CD4-positive, alpha-beta T cell treated with Interleukin-2 at 100 ng/mL for 4 hours (primary cell): ENCODE measurements at regions not wholly inside any gene's neighbourhood (a gene's known extent, or its start where the extent isn't known, plus 50 kb on each side); places are given as distances from the start of the nearest gene placed in this dataset.

ENCODE experiments used
- DNase-seq: peaks from one replicate; pipeline ENCODE4 v3.0.0-alpha.2; 2020; ENCODE audit warnings: low spot score

DNA sequence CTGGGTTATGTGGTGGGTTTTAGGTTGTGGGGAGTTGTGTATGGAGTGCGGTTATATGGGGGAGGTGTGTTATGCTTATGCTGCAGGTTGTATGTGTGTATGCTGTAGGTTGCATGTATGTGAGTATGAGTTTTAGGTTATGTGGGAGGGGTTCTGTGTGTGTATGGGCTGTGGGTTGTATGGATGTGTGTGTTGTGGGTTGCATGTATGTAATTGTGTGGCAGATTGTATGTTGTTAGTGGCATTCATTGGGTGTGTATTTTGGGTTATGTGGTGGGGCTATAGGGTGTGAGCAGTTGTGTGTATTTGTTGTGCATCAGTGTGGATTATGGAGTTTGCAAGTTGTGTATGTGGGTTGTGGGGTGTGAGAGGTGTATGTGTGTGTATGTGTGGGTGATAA lies 277.4 kb downstream of the NPIPA8 start:
- DNase-seq: no peak

- no peak for DNase-seq
These were observed 281.1 kb downstream of the NPIPA8 start for GRCh38 chr16:18055411-18055916.

DNA sequence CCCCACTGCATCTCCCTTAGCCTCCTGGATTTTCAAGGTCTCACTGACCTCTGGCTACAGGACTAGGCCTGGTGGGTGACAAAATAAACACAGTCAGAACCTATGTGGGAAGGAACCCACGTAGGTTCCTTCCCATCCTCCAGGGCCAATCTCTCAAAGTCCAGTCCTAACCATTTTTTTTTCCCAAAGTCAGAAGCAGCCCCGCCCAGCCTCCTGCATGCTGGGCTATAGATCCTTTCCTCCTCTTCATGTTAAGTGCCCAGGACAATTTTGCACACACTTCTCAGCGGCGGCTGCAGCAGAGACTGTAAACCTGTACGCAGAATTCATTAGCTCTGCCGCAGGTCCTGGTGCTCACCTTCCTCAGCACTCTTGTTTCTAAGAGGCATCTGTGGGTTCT lies 285.8 kb downstream of the NPIPA8 start:
- no peak for DNase-seq

- no peak for DNase-seq
These were observed 286.3 kb downstream of the NPIPA8 start for GRCh38 chr16:18050234-18050633.

DNA sequence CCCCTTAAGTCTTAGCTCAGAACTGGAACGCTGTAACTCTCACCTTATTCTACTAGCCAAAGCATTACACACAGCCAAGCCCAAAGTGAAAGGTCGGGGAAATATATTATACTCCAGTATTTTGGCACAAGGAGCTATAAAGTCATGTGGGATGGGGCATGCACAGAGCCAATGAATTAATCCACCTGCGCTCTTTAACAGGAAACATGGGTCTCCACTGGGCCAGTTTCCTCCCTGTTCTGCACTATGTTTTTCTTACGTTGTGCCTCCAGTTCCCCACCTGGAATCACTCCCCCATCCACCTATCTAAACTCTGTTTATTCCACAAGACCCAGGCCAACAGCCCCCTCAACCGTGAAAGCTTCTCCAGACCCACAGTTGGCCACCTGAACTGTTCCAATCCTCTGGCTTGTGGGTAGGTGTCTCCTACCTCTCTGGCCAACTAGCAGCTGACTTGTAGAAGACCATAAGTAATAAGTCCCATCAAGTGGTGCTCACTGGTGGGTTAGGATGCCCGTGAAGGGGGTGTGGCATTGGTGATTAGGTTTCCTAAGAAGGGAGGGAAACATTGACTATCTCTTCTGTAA lies 286.9 kb downstream of the NPIPA8 start:
- DNase-seq: no peak

GRCh38 chr16:18048853-18049546 lies 287.5 kb downstream of the NPIPA8 start:
- DNase-seq: no peak

DNA sequence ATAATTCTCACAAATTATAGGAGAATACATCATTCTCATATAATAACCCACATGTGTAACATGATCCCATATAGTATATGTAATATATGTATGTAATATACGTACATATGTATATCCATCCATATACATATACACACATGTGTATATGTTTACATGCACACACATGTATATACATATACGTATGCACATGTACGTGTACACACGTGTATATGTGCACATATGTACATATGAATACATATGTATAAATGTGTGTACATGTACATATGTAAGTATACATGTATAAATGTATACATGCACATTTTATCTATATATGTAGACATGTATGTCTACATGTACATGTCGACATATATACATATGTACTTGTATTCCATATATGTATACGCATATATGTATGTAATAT lies 288.8 kb downstream of the NPIPA8 start:
- DNase-seq: no peak

DNA sequence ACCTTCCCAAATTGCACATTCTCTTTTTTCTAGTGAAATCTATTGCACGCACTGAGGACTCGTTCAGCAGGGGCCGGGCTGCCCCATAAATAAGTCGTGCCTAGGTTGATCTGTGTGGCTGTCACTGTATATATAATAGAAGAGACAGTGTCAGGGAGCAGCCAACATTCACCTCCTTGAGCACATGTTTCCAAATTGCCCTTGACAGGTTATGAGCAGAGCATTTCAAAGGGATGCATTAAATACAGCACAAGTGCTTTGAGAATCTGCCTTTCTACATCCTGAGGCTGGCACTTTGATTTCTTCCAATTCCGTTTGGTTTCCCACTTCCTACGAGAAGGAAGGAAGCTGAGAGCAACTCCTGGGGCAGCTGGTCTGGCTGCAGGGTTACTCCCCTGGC lies 291.2 kb downstream of the NPIPA8 start:
- no peak for DNase-seq

DNA sequence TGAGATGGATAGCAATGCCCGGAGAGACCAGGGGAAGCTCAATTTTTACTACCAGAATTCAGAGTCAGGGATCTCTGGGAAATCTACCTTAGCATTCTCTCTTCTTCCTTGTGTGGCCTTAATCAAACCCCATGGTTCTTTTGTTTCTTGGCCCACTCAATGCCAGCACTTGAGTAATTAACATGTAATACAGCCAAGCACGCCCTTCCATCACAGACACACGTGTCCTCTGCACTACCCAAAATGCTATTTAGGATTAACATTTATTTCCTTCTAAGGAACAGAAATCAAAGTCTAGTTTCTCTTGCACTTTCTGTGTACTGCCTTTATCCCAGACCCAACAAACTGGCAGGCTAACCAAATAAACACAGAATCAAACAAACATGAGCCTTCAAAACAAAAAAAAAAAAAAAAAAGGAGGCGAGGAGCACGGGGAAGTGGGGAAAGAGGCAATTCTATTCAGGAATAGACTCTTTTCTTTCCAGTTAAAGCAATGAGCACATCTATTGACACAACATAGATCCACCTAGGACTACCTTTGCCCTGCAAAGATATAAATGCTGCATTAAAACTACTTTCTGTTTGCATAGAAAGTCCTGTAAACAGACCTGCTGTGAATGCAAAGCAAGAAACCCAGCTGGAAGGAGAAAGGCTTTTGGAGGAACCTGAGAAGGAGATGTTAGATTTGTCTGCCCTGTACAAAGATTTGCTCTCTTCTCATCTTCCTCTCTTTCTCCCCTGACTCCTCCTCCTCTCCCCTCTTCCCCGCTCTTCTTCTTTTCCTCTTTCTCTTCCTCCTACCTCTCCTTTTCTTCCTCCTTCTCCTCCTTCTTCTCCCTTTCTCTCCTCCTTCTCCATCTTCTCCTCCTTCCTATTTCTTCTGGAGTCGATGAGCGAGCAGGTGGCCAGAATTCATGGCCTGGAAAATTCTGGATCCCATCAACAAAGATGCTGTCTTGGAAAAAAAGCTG lies 294.4 kb downstream of the NPIPA8 start:
- DNase-seq: no peak

DNA sequence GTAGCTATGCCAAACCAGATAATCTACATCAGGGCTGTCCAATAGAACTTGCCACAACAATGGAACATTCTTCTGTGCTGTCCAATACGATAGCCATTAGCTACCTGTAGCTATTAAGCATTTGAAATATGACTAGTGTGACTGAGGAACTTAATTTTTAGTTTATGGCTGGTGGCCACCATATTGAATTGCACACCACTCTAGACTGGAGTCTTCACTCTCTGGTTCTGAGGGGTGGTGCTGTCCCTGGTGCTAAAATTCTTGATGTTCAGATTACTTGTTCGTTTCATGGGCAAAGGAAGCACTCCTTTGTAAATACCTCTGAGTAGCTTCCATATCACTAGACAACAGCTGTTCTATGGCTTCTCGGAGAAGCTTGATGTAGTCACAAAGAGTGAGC lies 296.6 kb downstream of the NPIPA8 start:
- no peak for DNase-seq

GRCh38 chr16:18037051-18037450 lies 299.5 kb downstream of the NPIPA8 start:
- DNase-seq: no peak

- no peak for DNase-seq
These were observed 311.9 kb downstream of the NPIPA8 start for GRCh38 chr16:18024611-18025010.

DNA sequence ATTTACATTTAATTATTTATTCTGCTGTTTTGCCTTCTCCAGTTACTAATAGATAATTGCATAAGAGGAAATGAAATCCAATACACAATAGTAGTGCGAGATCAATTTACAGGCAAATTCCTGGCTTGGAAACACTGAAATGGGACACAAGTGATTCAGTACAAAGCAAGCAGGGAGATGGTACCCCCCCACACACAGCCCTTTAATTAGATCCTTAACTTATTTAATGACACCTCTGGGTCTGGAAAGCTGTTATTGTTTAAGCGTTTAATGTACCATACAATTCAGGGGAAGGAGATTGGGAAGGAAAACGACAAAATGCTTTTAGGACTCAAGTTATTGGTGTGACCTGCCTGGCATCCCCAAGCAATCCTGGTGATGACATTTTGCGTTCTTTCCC lies 318.2 kb downstream of the NPIPA8 start:
- DNase-seq: no peak

- no peak for DNase-seq
These were observed 322.7 kb downstream of the NPIPA8 start for GRCh38 chr16:18013863-18014262.

DNA sequence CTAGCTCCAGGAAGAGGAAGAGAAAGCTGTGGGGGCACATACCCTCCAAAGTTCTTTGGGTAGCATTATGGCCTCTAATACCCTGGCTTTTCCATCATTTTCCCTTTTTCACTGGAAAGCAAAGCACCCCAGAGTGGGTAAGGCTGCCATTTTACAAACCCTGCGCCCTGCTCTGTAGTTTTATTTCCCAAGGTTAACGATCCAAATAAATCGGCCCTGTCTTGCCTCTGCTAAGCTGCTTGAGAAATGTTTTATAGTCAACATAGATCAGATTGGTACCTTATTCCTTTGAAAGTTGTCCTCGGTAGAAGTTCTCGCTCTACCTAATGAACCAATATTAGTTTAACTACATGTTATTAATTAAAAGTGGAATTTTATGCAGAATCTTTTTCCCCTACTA lies 328.2 kb downstream of the NPIPA8 start:
- no peak for DNase-seq

DNA sequence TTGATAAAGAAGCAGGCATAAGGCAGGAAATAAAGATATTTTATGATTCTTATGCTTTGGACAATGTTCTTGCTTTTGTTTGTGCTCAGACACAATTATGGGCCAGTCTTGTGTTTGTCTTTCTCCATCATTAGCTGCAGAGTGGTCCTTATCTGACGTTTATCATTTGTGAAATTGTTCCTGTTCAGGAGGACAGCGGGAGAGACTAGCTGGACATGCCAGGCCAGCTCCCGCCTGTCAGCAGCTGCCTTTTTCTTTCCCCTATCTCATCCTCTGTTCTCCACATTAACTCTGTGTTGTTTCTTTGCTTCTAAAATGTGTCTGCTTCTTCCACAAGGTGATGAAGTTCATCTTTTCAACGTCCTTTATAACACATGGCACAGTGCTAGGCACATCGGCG lies 333.5 kb downstream of the NPIPA8 start:
- no peak for DNase-seq

DNA sequence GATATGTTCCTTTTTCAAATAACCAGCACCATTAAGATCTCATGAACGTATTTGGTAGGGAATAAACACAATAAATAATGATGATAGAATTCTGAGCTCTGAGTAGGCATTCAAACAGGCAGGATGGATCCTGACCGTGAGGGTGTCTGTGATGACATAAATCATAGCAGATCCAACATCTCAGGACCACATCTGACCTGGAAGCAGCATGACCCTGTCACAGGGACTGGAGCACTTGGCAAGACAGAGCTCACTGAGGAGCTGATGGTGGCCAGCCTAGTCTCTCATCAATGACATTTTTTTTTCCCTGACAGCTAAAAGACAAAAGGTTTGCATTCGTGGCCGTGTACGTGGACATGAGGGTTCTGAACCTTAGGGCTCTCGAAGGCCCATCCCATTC lies 337.5 kb downstream of the NPIPA8 start:
- DNase-seq: no peak

DNA sequence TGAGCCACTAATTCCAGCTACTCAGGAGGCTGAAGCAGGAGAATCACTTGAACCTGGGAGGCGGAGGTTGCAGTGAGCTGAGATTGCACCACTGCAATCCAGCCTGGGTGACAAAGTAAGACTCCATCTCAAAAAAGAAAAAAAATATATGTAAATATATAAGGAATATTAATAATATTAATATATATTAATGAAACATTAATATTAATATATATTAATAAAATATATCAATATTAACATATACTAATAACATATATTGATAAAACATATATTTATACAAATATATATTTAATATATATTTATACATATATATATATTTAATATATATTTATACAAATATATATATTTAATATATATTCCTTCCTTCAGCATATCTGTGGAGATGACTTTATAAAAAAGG lies 338.0 kb downstream of the NPIPA8 start:
- DNase-seq: no peak

DNA sequence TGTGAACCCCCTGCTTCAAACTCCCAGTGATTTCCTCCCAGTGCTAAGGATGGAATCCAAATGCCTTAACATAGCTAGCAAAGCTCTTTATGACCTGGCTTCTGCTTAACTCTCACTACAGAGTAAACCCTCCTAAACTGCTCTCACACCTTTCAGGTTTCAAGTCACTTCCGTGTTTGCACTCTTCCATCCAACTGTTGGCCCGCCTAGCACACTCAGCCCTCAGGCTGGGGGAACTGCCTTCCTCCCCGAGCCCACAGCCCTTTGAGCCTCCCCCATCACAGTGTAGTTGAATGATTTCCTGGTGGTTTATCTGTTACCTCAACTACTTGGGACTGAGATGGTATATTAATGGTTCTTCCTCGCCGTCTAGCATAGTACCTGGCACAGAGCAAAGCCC lies 342.5 kb downstream of the NPIPA8 start:
- no peak for DNase-seq

DNA sequence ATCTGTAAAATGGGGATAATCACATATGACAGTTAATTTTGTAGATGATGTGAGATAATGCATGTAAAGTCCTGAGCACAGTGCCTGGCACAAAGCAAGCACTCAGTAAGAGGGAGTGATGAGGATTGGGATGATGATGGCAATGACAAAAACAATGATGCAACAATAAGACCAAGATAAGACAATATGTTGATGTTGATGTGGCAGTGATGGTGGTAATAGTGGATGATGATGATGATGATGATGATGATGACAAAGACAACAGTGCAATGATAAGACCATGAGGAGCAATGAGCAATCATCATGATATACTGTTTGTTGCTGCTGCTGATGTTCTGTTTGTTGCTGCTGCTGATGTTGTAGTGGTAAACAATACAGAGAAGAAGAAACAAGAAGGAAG lies 344.1 kb downstream of the NPIPA8 start:
- DNase-seq: no peak

DNA sequence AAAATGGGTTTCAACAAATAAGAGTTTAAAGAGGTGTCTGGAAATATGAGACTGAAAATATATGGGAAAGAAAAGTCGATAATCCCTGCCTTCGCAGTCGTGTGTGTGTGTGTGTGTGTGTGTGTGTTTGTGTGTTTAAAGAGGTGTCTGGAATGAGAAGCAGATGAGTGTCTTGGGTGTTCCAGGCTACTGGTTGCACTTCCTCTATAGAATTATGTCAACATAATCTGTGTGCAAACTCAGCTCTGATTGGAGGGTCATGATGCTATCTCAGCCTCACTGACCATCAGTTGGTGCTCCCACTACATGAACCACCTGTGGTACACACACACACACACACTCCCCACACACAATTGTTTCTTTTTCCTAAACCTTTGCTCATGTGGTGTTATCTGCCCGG lies 347.3 kb downstream of the NPIPA8 start:
- no peak for DNase-seq

DNA sequence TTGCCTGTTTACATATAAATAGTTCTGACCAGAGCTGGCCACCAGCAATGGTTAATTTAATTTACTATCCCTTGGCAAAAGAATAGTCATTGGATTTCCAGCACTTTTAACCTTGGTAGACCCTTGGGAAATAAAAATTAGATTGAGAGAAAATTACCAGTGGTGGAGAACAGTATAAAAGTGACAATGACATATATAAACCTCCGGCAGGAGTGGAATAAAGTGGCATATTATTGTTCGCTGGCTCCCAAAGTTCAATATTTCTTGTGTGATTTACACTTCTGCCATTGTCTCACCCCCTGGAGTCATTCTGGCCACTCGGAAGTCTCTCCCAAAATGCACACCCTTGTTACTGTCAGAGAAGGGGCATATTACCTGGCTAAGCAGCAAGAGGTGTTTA lies 347.7 kb downstream of the NPIPA8 start:
- DNase-seq: no peak

DNA sequence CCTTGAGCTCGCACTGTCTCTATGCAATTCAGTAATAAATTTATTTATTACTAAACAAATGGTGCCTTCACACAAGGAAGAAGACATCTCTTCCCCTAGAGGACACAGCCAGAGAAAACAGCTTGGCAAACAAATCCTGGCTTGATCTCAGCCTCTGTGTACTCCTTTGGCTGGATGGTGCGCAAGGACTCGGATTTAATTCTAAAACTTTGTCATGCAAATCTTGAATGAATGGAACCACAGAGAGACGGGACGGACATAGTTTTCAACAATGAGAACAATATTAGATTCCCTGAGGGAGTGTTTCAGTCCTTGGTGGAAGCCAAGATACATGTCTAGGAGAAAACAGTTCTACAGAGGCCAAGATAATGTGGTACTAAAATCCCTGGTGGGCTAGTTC lies 349.5 kb downstream of the NPIPA8 start:
- no peak for DNase-seq
